ENCODE measurements at regions not wholly inside any gene's neighbourhood (a gene's known extent, or its start where the extent isn't known, plus 50 kb on each side); places are given as distances from the start of the nearest gene placed in this dataset.

- Histone ChIP-seq H3K4me3 (no peak overlapping the region), H3K9ac (ENCODE audit: control insufficient read depth, insufficient read depth, low read length) (no peak overlapping the region), H3K4me1 (ENCODE audit: control insufficient read depth, insufficient read depth, low read length) (no peaks in the 10 kb centered on the region), H2AFZ (ENCODE audit: control insufficient read depth, low read depth, low read length) (no peak overlapping the region), H4K20me1 (ENCODE audit: control insufficient read depth, insufficient read depth) (no peaks in the 10 kb centered on the region), H3K79me2 (ENCODE audit: control insufficient read depth, insufficient read depth, low read length) (no peaks in the 10 kb centered on the region), H3K9me3 (replicated peaks; ENCODE audit: control insufficient read depth, insufficient read depth, low read length) (no peaks in the 10 kb centered on the region), H3K4me2 (ENCODE audit: control insufficient read depth, insufficient read depth) (no peak overlapping the region), H3K36me3 (ENCODE audit: control insufficient read depth in 2 of 2, insufficient read depth in 2 of 2, low read length in 1 of 2) (no peaks in the 10 kb centered on the region), H3K27ac (ENCODE audit: control insufficient read depth, insufficient read depth) (no peak overlapping the region), H3K27me3 (replicated peaks in 1 of 2; ENCODE audit: control insufficient read depth in 2 of 2, insufficient read depth in 2 of 2, low read length in 1 of 2) (no peaks in the 10 kb centered on the region)
- ChIA-PET CTCF (interaction anchor here (0.9 to 1.9 kb wide), 2 partner anchors 8 to 117 kb away, joined by 3 to 4 read pairs; no protein-coding TSS in a partner anchor), POLR2A (interaction anchor here (1.8 kb wide), 1 partner anchor 11 kb away, joined by 7 read pairs; no protein-coding TSS in a partner anchor), RAD21 (ENCODE audit: unreplicated experiment) (interaction anchor here (3.5 kb wide), 1 partner anchor 11 kb away, joined by 20 read pairs; no protein-coding TSS in a partner anchor), SMC1A (ENCODE audit: uncharacterized antibody, unreplicated experiment) (interaction anchor here (1.1 to 13.9 kb wide), 2 partner anchors 11 to 56 kb away, joined by 3 to 161 read pairs; no protein-coding TSS in a partner anchor)
- in situ Hi-C loops (cut with MboI) = no loop called here
- DNase-seq (ENCODE audit: low read depth, low spot score) (no peak), FAIRE-seq (no peak), ATAC-seq (no peak)
- 73% methylated on average over 4 of the region's 4 CpGs for WGBS (ENCODE audit: insufficient coverage, insufficient replicate concordance, low lambda C conversion rate, missing lambda C conversion rate)
- intact Hi-C loops (cut with micrococcal nuclease; ENCODE audit: unreplicated experiment) = no loop called here
- TF ChIP-seq FOS (IDR thresholded peaks at IDR 0.05; ENCODE audit: borderline replicate concordance, extremely low read depth, insufficient read length) (no peak), JUNB (IDR thresholded peaks at IDR 0.05) (no peak), ATF7 (IDR thresholded peaks at IDR 0.05; ENCODE audit: low read depth) (no peak)
- no TSS peak for BruUV-seq (replicated peaks)
These were observed 171.1 kb downstream of the DACT1 start for GRCh38 chr14:58808828-58809227.

GRCh38 chr14:58809520-58809919 is 171.8 kb downstream of the DACT1 start:
- no peak overlapping the region for H3K4me2 ChIP-seq (ENCODE audit: control insufficient read depth, insufficient read depth)
- H3K27ac ChIP-seq (ENCODE audit: control insufficient read depth, insufficient read depth) = no peak overlapping the region
- WGBS (ENCODE audit: insufficient coverage, insufficient replicate concordance, low lambda C conversion rate, missing lambda C conversion rate) = 42% methylated on average over 1 of the region's 1 CpG
- ATAC-seq (no peak), DNase-seq (ENCODE audit: low read depth, low spot score) (no peak), FAIRE-seq (no peak)
- ChIA-PET CTCF (interaction anchor here (0.8 kb wide), 1 partner anchor 466 kb away, joined by 4 read pairs; no protein-coding TSS in a partner anchor), POLR2A (interaction anchor here (3.4 kb wide), 1 partner anchor 11 kb away, joined by 18 read pairs; no protein-coding TSS in a partner anchor), SMC1A (ENCODE audit: uncharacterized antibody, unreplicated experiment) (interaction anchor here (1.1 to 13.9 kb wide), 2 partner anchors 12 to 57 kb away, joined by 3 to 161 read pairs; no protein-coding TSS in a partner anchor), RAD21 (ENCODE audit: unreplicated experiment) (no interaction called here)
- H3K4me1 ChIP-seq (ENCODE audit: control insufficient read depth, insufficient read depth, low read length) = no peaks in the 10 kb centered on the region
- intact Hi-C loops (cut with micrococcal nuclease; ENCODE audit: unreplicated experiment) = no loop called here
- no peaks in the 10 kb centered on the region for H4K20me1 ChIP-seq (ENCODE audit: control insufficient read depth, insufficient read depth)
- no peak overlapping the region for H3K9ac ChIP-seq (ENCODE audit: control insufficient read depth, insufficient read depth, low read length)
- H3K36me3 ChIP-seq (ENCODE audit: control insufficient read depth in 2 of 2, insufficient read depth in 2 of 2, low read length in 1 of 2) = no peaks in the 10 kb centered on the region
- H3K9me3 ChIP-seq (replicated peaks; ENCODE audit: control insufficient read depth, insufficient read depth, low read length) = no peaks in the 10 kb centered on the region; the same call in 2 of the 3 replicates
- no peak overlapping the region for H3K4me3 ChIP-seq
- in situ Hi-C loops (cut with MboI) = no loop called here
- no peaks in the 10 kb centered on the region for H3K27me3 ChIP-seq (replicated peaks in 1 of 2; ENCODE audit: control insufficient read depth in 2 of 2, insufficient read depth in 2 of 2, low read length in 1 of 2)
- BruUV-seq (replicated peaks) = no TSS peak
- H2AFZ ChIP-seq (ENCODE audit: control insufficient read depth, low read depth, low read length) = no peak overlapping the region
- H3K79me2 ChIP-seq (ENCODE audit: control insufficient read depth, insufficient read depth, low read length) = no peaks in the 10 kb centered on the region
- TF ChIP-seq ATF3 (IDR thresholded peaks at IDR 0.05; ENCODE audit: borderline replicate concordance, extremely low read depth, low read depth, low read length) (no peak), SREBF1 (IDR thresholded peaks at IDR 0.05; ENCODE audit: low read length) (no peak), ELK1 (IDR thresholded peaks at IDR 0.05; ENCODE audit: low read depth, low read length) (no peak), MEF2A (IDR thresholded peaks at IDR 0.05; ENCODE audit: insufficient read depth, low read depth, low read length) (no peak), ZNF592 (IDR thresholded peaks at IDR 0.05) (no peak)

Data from GM12878 (cell line).